ENCODE measurements at regions not wholly inside any gene's neighbourhood (a gene's known extent, or its start where the extent isn't known, plus 50 kb on each side); places are given as distances from the start of the nearest gene placed in this dataset.

DNA sequence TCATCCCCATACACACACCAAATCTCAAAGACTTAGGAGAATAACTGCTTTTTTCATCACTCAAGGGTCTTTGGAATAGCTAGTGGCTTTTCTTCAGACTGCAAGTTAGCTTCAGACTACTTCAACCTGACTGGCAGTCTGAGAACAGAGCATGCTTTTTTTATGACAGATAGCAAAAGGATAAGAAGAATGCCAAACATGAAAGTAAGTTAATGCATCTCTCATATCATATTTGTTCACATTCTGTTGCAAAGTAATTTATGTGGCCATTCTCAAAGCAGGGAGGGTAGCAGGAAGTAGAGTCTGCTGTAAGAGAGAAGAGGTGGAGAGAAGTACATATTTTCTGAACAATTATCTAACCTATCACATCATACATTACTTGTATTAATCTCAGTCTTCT, 544.4 kb downstream of the ZPLD1 start:
- TF ChIP-seq, protein P1, sequence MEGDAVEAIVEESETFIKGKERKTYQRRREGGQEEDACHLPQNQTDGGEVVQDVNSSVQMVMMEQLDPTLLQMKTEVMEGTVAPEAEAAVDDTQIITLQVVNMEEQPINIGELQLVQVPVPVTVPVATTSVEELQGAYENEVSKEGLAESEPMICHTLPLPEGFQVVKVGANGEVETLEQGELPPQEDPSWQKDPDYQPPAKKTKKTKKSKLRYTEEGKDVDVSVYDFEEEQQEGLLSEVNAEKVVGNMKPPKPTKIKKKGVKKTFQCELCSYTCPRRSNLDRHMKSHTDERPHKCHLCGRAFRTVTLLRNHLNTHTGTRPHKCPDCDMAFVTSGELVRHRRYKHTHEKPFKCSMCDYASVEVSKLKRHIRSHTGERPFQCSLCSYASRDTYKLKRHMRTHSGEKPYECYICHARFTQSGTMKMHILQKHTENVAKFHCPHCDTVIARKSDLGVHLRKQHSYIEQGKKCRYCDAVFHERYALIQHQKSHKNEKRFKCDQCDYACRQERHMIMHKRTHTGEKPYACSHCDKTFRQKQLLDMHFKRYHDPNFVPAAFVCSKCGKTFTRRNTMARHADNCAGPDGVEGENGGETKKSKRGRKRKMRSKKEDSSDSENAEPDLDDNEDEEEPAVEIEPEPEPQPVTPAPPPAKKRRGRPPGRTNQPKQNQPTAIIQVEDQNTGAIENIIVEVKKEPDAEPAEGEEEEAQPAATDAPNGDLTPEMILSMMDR (IDR thresholded peaks at IDR 0.05): no peak
- TF ChIP-seq POLR2A (IDR thresholded peaks at IDR 0.05): no peak
